NCI-H524 treated with DMSO at 0.1 percent for 48 hours (cell line): ENCODE measurements at regions not wholly inside any gene's neighbourhood (a gene's known extent, or its start where the extent isn't known, plus 50 kb on each side); places are given as distances from the start of the nearest gene placed in this dataset.

Experiments used
- DNase-seq: peaks from one replicate; lab custom pipeline; 2025; lab: John Stamatoyannopoulos, UW

DNA sequence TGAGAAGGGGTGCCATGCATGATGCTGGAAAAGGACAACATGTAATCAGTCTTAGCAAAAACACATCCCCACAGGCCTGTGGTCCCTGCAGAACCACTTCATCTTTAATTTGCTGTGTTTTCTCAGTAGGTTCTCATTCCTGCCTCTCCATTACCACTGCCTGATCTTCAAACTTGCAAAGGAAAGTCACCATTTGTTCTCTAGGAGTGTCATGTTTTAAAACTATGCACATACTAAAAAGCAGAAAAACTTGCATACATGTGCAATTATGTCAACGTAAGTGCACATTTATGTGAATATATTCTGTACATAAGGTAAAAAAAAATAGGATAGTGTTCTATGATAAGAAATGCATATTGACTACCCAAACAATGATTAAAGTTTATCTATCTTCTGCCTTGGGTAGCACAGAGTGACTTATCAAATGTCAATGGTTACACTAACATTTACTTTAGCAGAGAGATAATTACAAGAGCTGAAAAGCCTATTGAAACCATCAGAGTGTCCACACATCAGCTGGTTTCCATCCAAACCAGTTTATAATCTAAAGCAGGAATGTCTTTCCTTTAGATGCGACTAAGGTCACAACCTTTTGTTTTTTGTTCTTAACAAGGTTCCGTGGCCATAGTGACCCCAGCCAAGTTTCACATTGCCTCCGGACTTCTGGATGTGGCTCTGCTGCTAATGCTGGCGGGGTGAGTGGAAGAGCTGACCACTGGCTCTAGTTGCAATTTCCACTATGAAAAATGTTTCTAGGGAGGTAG is 58.7 kb upstream of the RMDN2 start:
- DNase-seq, result no peak

DNA sequence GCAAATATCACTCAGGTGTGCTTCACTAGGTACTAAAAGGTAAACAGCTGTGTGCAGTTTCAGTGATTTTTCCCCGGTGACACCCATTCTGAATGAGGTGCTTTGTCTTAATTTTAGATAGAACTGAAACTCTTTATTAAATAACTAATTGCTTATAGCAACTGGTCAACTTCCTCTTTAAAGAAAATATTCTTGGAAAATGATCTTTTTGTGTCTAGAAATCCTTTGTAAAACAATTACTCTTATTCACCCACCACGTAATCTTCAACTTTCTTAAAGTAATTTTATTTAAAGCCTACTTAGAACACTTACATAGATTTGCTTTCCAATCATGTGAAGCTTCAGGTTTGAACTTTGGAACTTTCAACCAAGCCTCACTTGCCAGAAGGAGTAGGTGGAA is 57.9 kb upstream of the RMDN2 start:
- DNase-seq, result no peak

DNA sequence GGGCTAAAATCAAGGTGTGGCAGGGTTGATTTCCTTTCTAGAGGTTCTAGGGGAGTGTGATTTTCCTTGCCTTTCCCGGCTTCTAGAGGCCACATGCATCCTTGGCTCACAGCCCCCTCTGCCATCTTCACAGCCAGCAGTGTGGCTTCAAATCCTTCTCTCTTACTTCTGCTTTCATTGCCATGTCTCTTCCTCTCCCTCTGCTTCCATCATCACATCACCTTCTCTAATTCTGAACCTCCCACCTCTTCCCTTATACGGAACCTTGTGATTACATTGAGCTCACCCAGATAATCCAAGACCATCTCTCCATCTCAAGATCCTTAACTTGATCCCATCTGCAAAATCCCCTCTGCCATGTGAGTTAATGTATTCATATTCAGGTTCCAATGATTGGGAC is 56.2 kb upstream of the RMDN2 start:
- DNase-seq, result no peak

DNA sequence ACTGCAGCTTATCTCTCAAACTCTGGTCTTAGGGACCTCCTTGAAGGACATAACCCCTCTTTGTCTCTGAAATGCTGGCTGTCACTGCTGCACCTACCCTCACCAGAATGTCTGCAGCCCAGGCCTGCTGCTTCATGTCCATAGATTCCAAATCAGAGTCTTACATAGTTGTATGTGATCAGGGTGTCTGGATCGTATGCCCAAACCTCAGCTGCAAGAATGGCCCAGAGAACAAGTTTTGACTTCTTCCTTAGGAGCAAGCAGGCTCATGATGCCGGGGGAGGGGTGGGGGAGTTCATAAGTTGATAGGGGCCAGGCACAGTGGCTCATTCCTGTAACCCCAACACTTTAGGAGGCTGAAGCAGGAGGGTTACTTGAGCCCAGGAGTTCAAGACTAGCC is 55.8 kb upstream of the RMDN2 start:
- no peak for DNase-seq

- no peak for DNase-seq
These were observed 55.3 kb upstream of the RMDN2 start for GRCh38 chr2:37869771-37870170.

GRCh38 chr2:37870829-37871228 is 54.3 kb upstream of the RMDN2 start:
- no peak for DNase-seq

- no peak for DNase-seq
These were observed 53.5 kb upstream of the RMDN2 start for GRCh38 chr2:37871456-37872191.

DNA sequence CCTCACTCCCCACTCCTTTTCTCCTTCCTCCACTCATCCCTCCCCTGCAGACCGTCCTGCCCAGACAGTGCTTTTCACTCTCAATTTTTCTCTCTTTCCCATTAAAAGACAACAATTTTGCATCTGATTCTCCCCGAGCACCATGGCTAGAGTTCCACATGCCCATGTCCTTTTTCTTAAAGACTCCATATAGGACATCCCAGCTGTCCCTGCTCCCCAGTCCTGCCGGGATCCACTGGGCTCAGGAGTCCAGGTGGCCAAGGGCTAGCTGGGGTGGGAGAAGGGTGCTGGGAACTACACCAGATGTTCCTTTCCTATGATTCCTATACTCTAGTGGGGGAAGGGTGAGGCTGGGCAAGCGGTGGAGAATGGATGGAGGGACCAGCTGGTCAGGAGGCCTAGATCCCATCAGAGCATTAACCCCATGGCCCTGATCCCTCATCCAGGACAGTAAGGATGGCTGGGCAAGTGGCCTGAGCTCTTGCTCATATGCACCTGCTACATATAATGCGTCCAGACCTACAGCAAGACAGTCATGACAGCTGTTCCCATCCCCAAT is 52.8 kb upstream of the RMDN2 start:
- DNase-seq, result peak; percentile 18

DNA sequence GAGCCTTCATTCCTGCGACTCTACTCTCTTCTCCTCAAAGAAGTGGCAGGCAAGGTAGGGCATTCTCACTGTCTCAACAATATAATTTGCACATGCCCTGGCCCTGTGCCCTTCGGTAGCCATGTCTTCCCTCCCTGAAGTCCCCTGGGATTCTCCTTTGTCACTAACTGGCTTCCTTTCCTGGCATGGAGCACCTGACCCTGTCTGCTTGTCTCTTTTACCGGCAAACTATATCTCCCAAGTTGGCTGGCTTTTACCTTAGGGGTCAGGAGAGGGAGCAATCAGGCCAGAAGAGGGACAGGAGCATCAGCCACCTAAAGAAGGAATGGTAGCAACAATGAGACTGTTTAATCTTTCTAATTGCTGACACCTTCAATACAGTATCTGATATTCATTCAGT is 51.9 kb upstream of the RMDN2 start:
- DNase-seq, result peak; percentile 39

- no peak for DNase-seq
These were observed 51.2 kb upstream of the RMDN2 start for GRCh38 chr2:37873749-37874330.

DNA sequence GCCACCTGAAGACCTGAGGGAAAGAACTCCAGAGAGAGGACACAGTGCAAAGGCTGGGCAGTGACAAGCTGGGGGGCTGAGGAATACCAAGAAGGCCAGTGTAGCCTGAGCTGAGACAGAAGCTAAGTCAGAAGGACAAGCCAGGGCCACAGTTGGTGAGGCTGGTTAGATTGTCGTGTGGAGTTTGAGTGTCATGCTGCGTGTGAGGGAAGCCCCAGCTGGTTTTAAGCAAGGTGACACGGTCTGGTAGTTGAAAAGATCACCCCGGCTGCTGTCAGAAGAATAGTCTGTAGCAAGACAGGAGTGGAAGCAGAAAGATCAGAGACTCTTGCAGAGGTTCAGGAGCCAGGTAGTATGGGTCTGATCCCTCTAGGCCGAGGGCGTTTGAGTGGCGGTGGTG is 50.6 kb upstream of the RMDN2 start:
- no peak for DNase-seq
